A172 (cell line): ENCODE measurements at regions not wholly inside any gene's neighbourhood (a gene's known extent, or its start where the extent isn't known, plus 50 kb on each side); places are given as distances from the start of the nearest gene placed in this dataset.

Experiments used
- DNase-seq: peaks from one replicate; pipeline ENCODE4 v3.0.0-alpha.2; 2015; ENCODE audit warnings: low spot score

GRCh38 chr18:22566703-22567420 lies 149.1 kb upstream of the CTAGE1 start:
- no peak for DNase-seq

GRCh38 chr18:22567794-22568193 lies 150.1 kb upstream of the CTAGE1 start:
- DNase-seq, result no peak

GRCh38 chr18:22570492-22570891 lies 152.8 kb upstream of the CTAGE1 start:
- DNase-seq, result no peak

- no peak for DNase-seq
These were observed 154.6 kb upstream of the CTAGE1 start for GRCh38 chr18:22572341-22572740.

- no peak for DNase-seq
These were observed 161.6 kb upstream of the CTAGE1 start for GRCh38 chr18:22579271-22579670.

GRCh38 chr18:22585333-22585732 lies 167.6 kb upstream of the CTAGE1 start:
- no peak for DNase-seq

GRCh38 chr18:22585821-22586220 lies 168.1 kb upstream of the CTAGE1 start:
- no peak for DNase-seq

GRCh38 chr18:22591222-22591621 lies 173.5 kb upstream of the CTAGE1 start:
- no peak for DNase-seq

GRCh38 chr18:22594155-22594690 lies 176.5 kb upstream of the CTAGE1 start:
- DNase-seq, result no peak

- DNase-seq, result no peak
These were observed 183.8 kb upstream of the CTAGE1 start for GRCh38 chr18:22601481-22601880.

- peak; percentile 2 for DNase-seq
These were observed 184.7 kb upstream of the CTAGE1 start for GRCh38 chr18:22602456-22602855.

GRCh38 chr18:22603902-22604301 lies 186.2 kb upstream of the CTAGE1 start:
- DNase-seq, result no peak

- no peak for DNase-seq
These were observed 186.8 kb upstream of the CTAGE1 start for GRCh38 chr18:22604390-22604985.

- no peak for DNase-seq
These were observed 187.3 kb upstream of the CTAGE1 start for GRCh38 chr18:22604986-22605421.

GRCh38 chr18:22605736-22606135 lies 188.0 kb upstream of the CTAGE1 start:
- no peak for DNase-seq

GRCh38 chr18:22606563-22607283 lies 189.0 kb upstream of the CTAGE1 start:
- DNase-seq, result no peak

GRCh38 chr18:22607284-22607635 lies 189.5 kb upstream of the CTAGE1 start:
- no peak for DNase-seq

GRCh38 chr18:22608847-22609246 lies 191.1 kb upstream of the CTAGE1 start:
- no peak for DNase-seq

GRCh38 chr18:22609642-22610041 lies 191.9 kb upstream of the CTAGE1 start:
- peak; percentile 4 for DNase-seq

- DNase-seq, result no peak
These were observed 195.5 kb upstream of the CTAGE1 start for GRCh38 chr18:22613058-22613690.

- DNase-seq, result no peak
These were observed 196.1 kb upstream of the CTAGE1 start for GRCh38 chr18:22613788-22614187.

GRCh38 chr18:22623513-22623912 lies 205.8 kb upstream of the CTAGE1 start:
- DNase-seq, result no peak
